ENCODE measurements at regions not wholly inside any gene's neighbourhood (a gene's known extent, or its start where the extent isn't known, plus 50 kb on each side); places are given as distances from the start of the nearest gene placed in this dataset.

DNA sequence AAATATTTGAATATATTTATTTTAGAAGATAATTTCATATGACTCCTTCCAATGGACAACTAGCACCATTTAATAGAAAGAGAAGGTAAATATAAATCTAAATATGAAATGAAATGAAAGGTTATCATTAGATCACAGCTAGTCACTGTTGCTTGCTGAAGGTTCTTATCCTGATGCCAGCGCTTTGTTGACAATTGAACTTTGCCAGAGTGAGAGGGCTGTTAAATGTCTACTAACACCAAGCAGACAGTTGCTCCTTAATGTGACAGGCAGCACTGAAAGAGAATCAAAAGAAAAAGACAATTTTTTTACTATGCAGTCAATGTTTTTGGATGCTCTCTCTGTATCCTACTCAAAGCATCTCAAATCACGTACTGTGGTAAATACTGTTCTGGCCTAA is 152.6 kb upstream of the SEMA6A start:
- TF ChIP-seq, protein P1, sequence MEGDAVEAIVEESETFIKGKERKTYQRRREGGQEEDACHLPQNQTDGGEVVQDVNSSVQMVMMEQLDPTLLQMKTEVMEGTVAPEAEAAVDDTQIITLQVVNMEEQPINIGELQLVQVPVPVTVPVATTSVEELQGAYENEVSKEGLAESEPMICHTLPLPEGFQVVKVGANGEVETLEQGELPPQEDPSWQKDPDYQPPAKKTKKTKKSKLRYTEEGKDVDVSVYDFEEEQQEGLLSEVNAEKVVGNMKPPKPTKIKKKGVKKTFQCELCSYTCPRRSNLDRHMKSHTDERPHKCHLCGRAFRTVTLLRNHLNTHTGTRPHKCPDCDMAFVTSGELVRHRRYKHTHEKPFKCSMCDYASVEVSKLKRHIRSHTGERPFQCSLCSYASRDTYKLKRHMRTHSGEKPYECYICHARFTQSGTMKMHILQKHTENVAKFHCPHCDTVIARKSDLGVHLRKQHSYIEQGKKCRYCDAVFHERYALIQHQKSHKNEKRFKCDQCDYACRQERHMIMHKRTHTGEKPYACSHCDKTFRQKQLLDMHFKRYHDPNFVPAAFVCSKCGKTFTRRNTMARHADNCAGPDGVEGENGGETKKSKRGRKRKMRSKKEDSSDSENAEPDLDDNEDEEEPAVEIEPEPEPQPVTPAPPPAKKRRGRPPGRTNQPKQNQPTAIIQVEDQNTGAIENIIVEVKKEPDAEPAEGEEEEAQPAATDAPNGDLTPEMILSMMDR (conservative IDR thresholded peaks at IDR 0.05; ENCODE audit: low read length), result no peak
- TF ChIP-seq EZH2phosphoT487 (IDR thresholded peaks at IDR 0.05; ENCODE audit: borderline replicate concordance, low read depth, low read length), result no peak
